Stomach (tissue), 4 donors: ENCODE measurements at regions not wholly inside any gene's neighbourhood (a gene's known extent, or its start where the extent isn't known, plus 50 kb on each side); places are given as distances from the start of the nearest gene placed in this dataset.

ENCODE experiments used
- CTCF ChIP-seq, 7 experiments: fragments of 450-650 bp in 4 of 7; fragments of 200-600 bp in 3 of 7; sonication (generic) in 3 of 7; IDR thresholded peaks; one replicate each; pipeline ENCODE4 v1.5.1; 2016 to 2019; ENCODE audit warnings: antibody characterized with exemption in 7 of 7, control low read depth in 2 of 7, mild to moderate bottlenecking in 1 of 7
- EP300 ChIP-seq: sonication (generic); formaldehyde crosslinking; IDR thresholded peaks from one replicate; pipeline ENCODE4 v1.6.1; 2017; ENCODE audit warnings: antibody characterized with exemption
- POLR2A ChIP-seq, 4 donors: fragments of 450-650 bp; IDR thresholded peaks; one replicate each; pipeline ENCODE4 v1.6.1; 2016; ENCODE audit warnings: antibody characterized with exemption in 4 of 4, control low read depth in 2 of 4, mild to moderate bottlenecking in 1 of 4, moderate library complexity in 1 of 4
- POLR2AphosphoS5 ChIP-seq, 3 donors: sonication (generic); formaldehyde crosslinking; IDR thresholded peaks; one replicate each; pipeline ENCODE4 v1.6.1; 2016; ENCODE audit warnings: antibody characterized with exemption in 3 of 3

- TF ChIP-seq CTCF (IDR thresholded peaks at IDR 0.05) (no peak), POLR2AphosphoS5 (IDR thresholded peaks at IDR 0.05) (no peak), POLR2A (IDR thresholded peaks at IDR 0.05) (no peak), EP300 (no peak)
Observed at GRCh38 chr19:32082028-32082427, 263.4 kb upstream of the ZNF507 start.
